IPS-NIHi11 (cell line): ENCODE measurements at regions not wholly inside any gene's neighbourhood (a gene's known extent, or its start where the extent isn't known, plus 50 kb on each side); places are given as distances from the start of the nearest gene placed in this dataset.
A peak's percentile ranks its signal among the peaks of the same experiment; 100 is the strongest.
"Not testable (repeated sequence)": the region's sequence is repeated elsewhere in the genome, so short reads cannot be mapped to it uniquely, and the experiment has no call there.

Experiments used
- DNase-seq: peaks from one replicate; pipeline ENCODE4 v3.0.0; 2012; ENCODE audit warnings: mixed read lengths, low spot score

- no peak for DNase-seq
These were observed 257.8 kb downstream of the SEC61B start for GRCh38 chr9:99479929-99480328.

- DNase-seq = no peak
These were observed 263.4 kb downstream of the SEC61B start for GRCh38 chr9:99485459-99485858.

DNA sequence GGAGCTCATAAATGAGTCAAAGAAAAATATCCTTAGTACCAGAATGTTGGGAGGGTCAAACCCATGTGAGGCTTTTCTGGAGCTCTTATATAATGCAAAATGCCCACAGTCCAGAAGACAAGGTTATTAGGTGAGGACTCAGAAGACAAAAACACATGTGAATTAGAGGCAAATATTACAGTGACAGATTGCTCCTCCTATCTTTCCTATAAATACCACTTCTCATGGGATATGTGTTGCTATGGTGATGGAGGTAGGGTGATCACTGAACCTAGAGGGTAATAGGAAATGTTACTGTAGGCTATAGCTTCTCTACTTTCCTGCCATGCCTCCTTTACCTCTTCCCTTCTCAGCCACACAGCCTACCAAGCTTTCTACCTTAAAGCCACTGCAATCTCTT, 264.6 kb downstream of the SEC61B start:
- DNase-seq = no peak

GRCh38 chr9:99488131-99489059, 266.3 kb downstream of the SEC61B start:
- DNase-seq = peak; percentile 42

GRCh38 chr9:99489060-99489413, 267.0 kb downstream of the SEC61B start:
- DNase-seq = no peak

DNA sequence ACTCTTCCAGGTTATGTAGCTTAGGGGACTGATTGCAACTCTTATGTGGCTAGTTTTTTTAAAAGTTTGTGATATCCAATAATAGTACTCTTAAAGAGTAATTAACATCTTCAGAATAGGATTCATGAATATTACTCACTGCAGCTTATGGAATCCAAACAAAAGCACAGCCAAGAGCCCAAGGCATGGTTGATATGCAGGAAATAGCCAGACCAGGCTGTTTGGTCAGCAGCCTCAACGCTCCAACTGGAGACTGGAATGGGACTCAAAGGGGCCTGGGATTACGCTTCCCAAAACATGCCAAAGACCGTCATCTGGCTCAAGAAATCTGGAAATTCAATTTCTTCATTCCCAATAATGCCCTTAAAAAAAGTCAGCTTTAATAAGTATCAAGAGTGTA, 268.6 kb downstream of the SEC61B start:
- no peak for DNase-seq

DNA sequence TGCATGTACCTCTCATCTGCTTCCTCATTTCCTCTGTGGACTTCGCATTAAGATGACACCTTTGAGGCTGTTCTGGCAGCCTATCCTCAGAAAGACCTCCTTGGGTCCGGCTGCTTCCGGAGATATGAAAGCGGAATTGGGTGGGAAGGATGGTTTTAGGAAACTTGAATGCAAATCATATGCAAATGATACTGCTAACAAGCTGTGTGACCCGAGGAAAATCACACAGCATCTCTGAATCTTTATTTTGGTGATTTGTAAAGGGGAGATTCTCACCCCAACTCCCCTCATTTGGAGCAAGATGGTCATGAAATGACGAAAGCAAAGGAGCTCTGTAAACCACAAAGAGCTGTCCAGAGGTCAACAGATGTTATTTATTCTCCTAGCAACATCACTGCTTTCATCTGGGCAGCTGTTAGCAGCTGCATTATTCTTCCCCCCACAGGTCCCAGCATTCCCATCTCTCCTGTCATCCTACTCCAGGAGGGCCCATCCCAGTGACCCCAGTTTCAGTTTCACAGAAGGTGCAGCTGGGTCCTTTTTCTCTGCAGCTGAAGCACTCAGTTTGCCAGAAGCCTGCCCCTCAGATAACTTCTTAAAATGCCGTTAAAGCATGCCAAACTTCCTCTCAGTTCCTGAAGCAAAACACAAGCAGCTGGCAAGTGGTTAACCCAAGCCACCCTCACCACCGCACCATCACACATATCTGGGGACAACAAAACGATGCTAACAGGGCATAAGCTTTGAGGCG, 269.5 kb downstream of the SEC61B start:
- DNase-seq = no peak

DNA sequence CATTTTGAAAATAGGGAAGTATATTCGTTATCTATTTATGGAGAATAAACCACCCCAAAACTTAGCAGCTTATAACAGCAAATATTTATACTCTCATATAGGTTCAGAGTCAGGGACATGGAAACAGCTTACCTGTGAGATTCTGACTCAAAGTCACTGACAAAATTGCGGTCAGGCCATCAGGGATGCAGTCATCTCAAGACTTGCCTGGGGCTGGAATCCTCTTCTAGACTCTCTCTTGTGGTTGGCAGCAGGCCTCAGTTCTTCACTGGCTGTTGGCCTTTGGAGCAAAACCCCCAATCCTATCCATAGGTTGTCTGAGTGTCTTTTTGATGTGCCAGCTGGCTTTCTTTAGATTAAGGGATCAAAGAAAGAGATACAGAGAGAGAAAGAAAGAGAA, 275.6 kb downstream of the SEC61B start:
- no peak for DNase-seq

DNA sequence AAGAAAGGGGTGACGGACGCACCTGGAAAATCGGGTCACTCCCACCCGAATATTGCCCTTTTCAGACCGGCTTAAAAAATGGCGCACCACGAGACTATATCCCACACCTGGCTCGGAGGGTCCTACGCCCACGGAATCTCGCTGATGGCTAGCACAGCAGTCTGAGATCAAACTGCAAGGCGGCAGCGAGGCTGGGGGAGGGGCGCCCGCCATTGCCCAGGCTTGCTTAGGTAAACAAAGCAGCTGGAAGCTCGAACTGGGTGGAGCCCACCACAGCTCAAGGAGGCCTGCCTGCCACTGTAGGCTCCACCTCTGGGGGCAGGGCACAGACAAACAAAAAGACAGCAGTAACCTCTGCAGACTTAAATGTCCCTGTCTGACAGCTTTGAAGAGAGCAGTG, 276.9 kb downstream of the SEC61B start:
- DNase-seq = not testable (repeated sequence)

DNA sequence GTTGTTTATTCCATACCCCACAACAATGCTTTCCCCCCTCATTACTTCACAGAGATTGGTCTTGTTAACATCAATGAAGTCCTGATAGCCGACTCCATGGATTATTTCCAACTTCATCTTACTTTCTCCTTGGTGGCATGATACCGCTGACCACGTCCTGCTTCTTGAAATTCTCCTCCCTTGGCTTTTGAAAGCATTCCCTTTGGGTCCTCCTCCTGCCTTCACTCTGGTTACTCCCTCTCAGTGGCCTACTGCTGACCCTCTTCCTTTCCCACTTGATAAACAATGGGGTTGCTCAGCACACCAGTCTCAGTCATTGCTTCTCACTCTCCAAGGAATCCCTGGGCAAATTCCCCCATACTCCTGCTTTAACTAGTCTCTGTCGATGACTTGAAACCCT, 283.9 kb downstream of the SEC61B start:
- DNase-seq = no peak

DNA sequence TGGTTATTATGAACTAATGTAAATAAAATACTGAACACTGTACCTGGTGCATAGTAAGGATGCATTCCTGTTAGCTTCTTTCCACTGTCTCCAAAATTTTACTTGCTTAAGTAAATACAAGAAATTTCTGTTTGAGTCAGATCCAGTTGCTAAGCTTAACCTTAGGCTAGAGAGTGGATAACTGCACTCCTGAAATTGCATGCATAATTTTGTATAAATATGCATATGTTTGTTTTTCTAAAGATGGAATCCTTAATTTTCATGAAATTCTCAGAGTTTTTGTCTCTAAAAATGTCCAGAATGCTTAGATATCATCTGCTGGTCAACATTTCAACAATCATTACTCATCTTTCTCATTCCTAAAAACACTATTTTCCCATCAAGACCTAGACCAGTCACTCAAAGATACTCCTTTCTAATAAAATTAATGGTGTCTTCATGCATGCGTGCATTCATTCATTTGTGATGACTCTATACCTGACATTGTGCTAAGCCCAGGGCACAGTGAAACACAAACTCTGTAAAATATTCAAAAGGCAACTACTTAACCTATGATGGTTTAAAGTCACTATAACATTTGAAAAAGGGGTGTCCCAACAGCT, 284.8 kb downstream of the SEC61B start:
- no peak for DNase-seq

DNA sequence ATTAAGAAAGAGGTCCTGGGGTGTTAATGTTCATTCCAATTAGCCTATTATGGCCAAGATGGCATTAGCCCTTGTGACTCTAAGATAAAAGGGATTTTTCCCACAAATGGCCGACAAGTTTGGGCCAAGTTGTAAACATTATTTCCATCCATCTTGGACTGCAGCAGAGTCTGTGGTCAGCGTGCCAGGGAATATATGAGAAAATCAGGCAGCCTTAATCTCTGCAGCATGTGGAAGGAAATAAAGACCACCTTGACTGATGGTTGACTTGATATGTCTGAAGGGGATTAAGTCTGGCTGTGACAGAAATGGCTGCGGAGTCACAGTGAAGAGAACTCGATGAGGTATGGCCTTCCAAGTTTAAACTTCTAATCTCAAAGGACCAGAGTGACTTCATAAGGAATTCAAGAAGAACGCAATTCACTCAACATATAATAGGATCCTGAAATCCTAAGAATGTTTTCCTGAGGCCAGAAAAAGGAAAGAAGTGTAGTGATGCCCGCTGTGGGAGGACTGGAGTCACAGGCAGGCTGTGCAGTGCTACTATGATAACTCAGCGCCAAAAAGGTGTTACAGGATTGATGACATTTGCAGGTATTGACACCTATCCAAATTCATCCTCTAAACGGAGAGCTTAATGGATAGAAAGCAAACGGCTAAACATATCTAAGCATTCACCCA, 287.1 kb downstream of the SEC61B start:
- DNase-seq = no peak

DNA sequence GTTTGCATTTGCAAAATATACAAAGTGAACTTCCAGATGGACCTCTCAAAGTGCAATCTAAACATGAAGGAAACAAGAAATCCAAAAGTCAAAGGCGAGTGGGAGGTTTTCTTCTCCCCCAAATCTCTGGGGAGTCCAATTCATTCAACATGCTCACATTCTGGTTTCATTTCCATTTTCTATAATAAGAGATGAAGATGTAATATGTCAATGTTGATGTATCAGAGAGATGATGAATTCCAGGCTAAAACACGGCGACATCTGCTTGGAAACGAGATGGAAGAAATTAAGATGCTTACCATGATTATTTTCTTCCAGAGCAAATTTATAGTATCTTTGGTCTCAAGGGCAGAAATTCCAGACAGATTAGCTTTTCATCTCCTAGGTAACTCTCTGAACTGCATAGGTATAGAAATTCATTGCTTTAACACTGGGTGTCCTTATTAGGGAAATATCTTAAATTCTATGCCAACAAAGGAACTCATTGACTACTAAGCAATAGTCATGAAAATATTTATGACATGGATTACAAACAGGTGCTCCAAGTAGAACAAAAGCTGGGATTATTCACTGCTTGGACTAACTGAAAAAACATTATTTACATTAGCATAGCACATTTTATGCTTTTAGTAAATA, 287.9 kb downstream of the SEC61B start:
- no peak for DNase-seq

DNA sequence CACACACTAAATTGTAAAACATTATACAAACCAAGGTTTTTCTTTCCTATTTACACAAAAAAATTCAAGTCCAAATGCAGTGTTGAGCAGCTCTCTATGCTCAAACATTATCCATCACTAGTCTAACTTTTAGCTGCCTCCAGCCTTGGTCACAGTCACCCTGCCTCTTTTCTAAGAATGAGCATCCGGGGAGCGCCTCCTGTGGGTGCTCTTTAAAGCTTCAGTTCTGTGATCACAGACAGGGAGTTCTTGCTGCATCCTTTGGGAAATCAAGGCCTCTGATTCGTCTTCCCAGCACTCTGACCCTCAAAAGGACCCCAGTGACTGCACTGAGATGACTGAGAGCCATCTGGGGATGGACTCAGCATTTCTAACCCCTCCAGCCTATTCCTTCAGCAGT, 289.6 kb downstream of the SEC61B start:
- peak; percentile 25 for DNase-seq

DNA sequence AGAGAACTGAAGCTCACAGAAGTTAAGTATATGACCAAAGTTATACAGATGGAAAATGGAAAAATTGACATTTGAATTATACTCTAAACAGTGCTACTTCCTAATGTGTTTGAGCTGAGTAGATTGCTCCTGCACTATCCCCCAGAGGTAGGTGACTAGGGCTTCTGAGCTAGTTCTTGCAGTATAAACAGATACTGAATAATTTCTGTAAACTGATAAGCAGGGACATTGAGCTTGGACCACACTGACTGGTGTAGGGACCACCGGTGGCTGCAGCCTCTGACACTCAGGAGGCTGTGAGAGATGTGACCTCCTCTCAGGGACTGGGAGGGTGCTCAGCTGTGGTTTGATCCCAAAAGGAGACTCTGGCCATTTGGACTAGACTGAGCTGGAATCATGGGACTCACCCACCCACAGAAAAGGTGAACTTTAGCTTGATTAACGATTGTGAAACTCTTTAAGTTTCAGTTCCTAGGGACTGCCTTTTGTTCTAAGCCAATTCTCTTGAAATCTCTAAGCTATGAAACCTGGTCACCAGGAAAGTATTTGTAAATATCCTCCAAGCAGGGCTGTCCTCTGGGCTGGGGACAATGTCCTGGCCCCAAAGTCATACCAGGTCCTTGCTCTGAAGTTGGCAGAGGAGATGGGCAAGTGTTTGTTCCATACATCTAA, 291.5 kb downstream of the SEC61B start:
- no peak for DNase-seq

DNA sequence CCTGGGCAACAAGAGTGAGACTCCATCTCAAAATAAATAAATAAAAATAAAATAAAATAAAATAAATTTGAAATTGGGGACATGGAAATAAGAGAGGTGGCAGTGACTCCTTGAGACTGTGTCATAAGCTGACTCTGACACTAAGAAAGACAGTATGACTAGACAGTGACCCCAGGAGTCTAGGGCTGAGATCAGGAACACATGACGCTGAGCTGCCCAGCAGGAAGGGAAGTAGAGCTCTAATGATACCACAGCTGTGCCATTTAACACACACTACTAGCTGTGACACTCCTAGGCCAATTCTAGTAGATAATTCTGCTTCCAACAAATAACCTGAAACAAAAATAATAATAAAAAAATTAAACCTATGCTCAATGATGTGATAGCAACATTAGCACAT, 293.0 kb downstream of the SEC61B start:
- DNase-seq = no peak

DNA sequence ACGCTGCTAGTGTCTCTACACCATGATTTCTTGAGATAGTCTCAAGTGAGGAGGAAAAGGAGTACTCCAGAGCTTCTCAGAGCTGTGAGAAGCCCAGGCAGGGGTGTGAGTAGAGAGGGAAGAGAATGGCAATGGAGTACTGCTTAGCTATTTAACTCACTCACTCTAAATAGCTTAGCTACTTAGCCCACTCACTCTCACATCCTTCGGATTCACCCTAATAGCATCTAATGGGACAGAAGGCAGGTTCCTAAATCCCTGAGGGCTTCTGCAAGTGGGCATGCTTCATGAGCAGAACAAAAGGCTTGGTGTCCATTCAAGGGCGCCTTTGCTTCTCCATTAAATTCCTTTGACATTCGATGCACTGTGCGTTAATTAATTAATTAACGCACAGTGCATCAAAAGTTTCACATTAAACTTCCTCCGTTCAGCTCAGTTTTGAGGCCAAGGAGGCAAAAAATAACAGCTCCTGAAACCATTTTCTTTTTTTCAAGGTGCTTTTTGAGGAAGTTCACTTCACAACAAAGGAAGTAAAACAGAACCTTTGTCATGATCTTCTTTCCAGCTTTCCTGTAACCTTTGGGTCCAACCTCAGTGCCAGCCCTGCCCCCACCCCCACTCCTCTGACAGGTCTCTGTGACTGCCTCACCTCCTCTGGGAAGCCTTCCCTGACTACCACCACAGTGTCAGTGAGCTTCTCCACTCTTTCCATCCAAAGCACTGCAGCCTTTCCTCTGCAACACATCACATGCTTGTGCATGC, 294.0 kb downstream of the SEC61B start:
- DNase-seq = no peak

- no peak for DNase-seq
These were observed 294.6 kb downstream of the SEC61B start for GRCh38 chr9:99516657-99517049.

DNA sequence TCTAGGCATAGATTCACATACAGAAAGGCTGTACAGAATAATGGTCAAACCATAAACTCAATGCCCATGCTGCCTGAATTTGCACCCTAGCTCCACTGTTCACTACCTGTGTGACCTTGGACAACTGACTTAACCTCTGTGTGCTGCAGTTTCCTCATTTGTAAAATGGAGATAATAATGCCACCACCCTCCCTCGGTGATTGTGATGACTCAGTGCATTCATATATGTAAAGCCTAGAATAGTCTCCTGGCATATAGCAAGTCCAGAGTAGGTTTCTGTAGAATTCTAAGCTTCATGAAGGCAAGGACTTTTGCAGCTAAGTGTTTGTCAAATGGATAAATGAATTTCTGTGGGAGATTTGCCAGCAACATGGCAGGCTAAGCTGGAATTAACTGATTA, 297.8 kb upstream of the NR4A3 start:
- DNase-seq = no peak

DNA sequence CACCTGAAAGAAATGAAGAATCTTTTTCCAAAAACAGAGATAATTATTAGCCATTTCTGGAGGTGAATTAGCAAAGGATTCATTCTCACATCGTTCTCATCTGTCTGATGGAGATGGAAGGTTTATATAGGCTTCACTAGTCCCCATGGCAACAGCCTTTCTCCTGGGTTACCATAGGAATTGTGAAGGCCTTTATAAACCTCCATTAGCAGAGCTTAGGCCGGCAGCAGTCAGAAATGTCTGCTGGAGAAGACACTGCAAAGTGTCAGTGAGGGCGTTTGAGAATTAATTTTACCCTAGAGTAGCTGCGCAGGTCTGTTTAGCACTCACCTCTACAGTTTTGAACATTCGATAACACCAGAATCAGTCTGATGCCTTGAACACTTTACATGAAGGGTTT, 290.4 kb upstream of the NR4A3 start:
- no peak for DNase-seq

DNA sequence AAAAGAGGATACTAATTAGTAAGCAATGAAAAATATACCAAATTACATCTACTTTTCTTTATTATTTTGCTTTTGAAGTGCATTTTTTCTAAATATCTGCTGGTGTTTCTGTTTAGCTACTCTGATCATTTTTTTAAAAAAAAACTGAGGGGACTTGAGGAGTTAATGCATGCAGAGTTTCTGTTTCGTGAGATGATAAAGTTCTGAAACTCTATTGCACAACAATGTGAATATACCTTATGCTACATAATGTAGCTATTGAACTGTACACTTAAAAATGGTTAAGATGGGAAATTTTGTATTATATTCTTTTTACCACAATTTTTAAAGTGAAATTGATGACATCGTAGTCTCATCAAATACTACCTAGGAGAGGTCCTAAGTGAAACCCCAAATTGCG, 288.3 kb upstream of the NR4A3 start:
- DNase-seq = no peak
